ENCODE measurements at regions not wholly inside any gene's neighbourhood (a gene's known extent, or its start where the extent isn't known, plus 50 kb on each side); places are given as distances from the start of the nearest gene placed in this dataset.

- TF ChIP-seq CTCF (IDR thresholded peaks at IDR 0.05; ENCODE audit: insufficient read depth, low read depth, low read length) (no peak), EZH2 (IDR thresholded peaks at IDR 0.05; ENCODE audit: insufficient read depth, low read length) (no peak)
- FAIRE-seq, result no peak
- peaks cover 5% of the 10 kb centered on the region for H3K27me3 Mint-ChIP-seq (ENCODE audit: low read depth, unreplicated experiment)
Observed at GRCh38 chr14:56025191-56025590, 93.0 kb upstream of the PELI2 start.

GRCh38 chr14:56026506-56026905 is 91.7 kb upstream of the PELI2 start:
- Mint-ChIP-seq H3K36me3 (ENCODE audit: low read depth, unreplicated experiment) (no peaks in the 10 kb centered on the region), H3K27ac (ENCODE audit: unreplicated experiment) (no peak overlapping the region), H3K4me1 (ENCODE audit: low read depth, unreplicated experiment) (no peaks in the 10 kb centered on the region), H3K27me3 (ENCODE audit: low read depth, unreplicated experiment) (peaks cover 5% of the 10 kb centered on the region), H3K9me3 (ENCODE audit: unreplicated experiment) (no peaks in the 10 kb centered on the region), H3K4me3 (ENCODE audit: unreplicated experiment) (no peak overlapping the region)
- H2AFZ ChIP-seq (ENCODE audit: low read depth, low read length), result no peak overlapping the region
- no peak overlapping the region for H3K27ac ChIP-seq (ENCODE audit: low read depth, low read length)
- H3K4me1 ChIP-seq (ENCODE audit: insufficient read depth, low read length), result no peaks in the 10 kb centered on the region
- FAIRE-seq (no peak), DNase-seq (ENCODE audit: low read depth) (no peak)
- no peaks in the 10 kb centered on the region for H4K20me1 ChIP-seq (ENCODE audit: insufficient read depth, low read length)
- no peaks in the 10 kb centered on the region for H3K9me3 ChIP-seq (ENCODE audit: insufficient read depth, low read depth, low read length)
- TF ChIP-seq EZH2 (IDR thresholded peaks at IDR 0.05; ENCODE audit: insufficient read depth, low read length), result no peak
- no peak for TF ChIP-seq CTCF (IDR thresholded peaks at IDR 0.05; ENCODE audit: insufficient read depth, low read depth, low read length)
- no peaks in the 10 kb centered on the region for H3K79me2 ChIP-seq (ENCODE audit: insufficient read depth, low read length)
- H3K9ac ChIP-seq (ENCODE audit: low read length), result no peak overlapping the region
- no peaks in the 10 kb centered on the region for H3K27me3 ChIP-seq (ENCODE audit: insufficient read depth, low read length)
- no peaks in the 10 kb centered on the region for H3K36me3 ChIP-seq (ENCODE audit: insufficient read depth, low read length)
- H3K4me2 ChIP-seq (ENCODE audit: low read length), result no peak overlapping the region
- H3K4me3 ChIP-seq (ENCODE audit: insufficient read depth, low read depth, low read length), result no peak overlapping the region

More at GRCh38 chr14:56025191-56025590, 93.0 kb upstream of the PELI2 start:
- Histone ChIP-seq H3K9me3 (ENCODE audit: insufficient read depth, low read depth, low read length) (no peaks in the 10 kb centered on the region), H2AFZ (ENCODE audit: low read depth, low read length) (no peak overlapping the region), H3K4me2 (ENCODE audit: low read length) (no peak overlapping the region), H3K27ac (ENCODE audit: low read depth, low read length) (no peak overlapping the region), H3K9ac (ENCODE audit: low read length) (no peak overlapping the region), H4K20me1 (ENCODE audit: insufficient read depth, low read length) (no peaks in the 10 kb centered on the region), H3K27me3 (ENCODE audit: insufficient read depth, low read length) (peaks cover 2% of the 10 kb centered on the region), H3K79me2 (ENCODE audit: insufficient read depth, low read length) (no peaks in the 10 kb centered on the region), H3K4me3 (ENCODE audit: insufficient read depth, low read depth, low read length) (no peak overlapping the region), H3K4me1 (ENCODE audit: insufficient read depth, low read length) (no peaks in the 10 kb centered on the region), H3K36me3 (ENCODE audit: insufficient read depth, low read length) (no peaks in the 10 kb centered on the region)
- no peaks in the 10 kb centered on the region for H3K9me3 Mint-ChIP-seq (ENCODE audit: unreplicated experiment)
- no peak overlapping the region for H3K27ac Mint-ChIP-seq (ENCODE audit: unreplicated experiment)
- H3K4me3 Mint-ChIP-seq (ENCODE audit: unreplicated experiment), result no peak overlapping the region
- no peak for DNase-seq (ENCODE audit: low read depth)
- no peaks in the 10 kb centered on the region for H3K36me3 Mint-ChIP-seq (ENCODE audit: low read depth, unreplicated experiment)
- H3K4me1 Mint-ChIP-seq (ENCODE audit: low read depth, unreplicated experiment), result no peaks in the 10 kb centered on the region

- Histone ChIP-seq H3K9me3 (ENCODE audit: insufficient read depth, low read depth, low read length) (no peaks in the 10 kb centered on the region), H3K27ac (ENCODE audit: low read depth, low read length) (no peak overlapping the region), H3K27me3 (ENCODE audit: insufficient read depth, low read length) (no peaks in the 10 kb centered on the region), H3K4me2 (ENCODE audit: low read length) (no peak overlapping the region), H3K9ac (ENCODE audit: low read length) (no peak overlapping the region), H3K79me2 (ENCODE audit: insufficient read depth, low read length) (no peaks in the 10 kb centered on the region), H4K20me1 (ENCODE audit: insufficient read depth, low read length) (no peaks in the 10 kb centered on the region), H3K36me3 (ENCODE audit: insufficient read depth, low read length) (no peaks in the 10 kb centered on the region), H3K4me1 (ENCODE audit: insufficient read depth, low read length) (no peaks in the 10 kb centered on the region), H2AFZ (ENCODE audit: low read depth, low read length) (no peak overlapping the region), H3K4me3 (ENCODE audit: insufficient read depth, low read depth, low read length) (no peak overlapping the region)
- no peak for DNase-seq (ENCODE audit: low read depth)
- no peaks in the 10 kb centered on the region for H3K9me3 Mint-ChIP-seq (ENCODE audit: unreplicated experiment)
- H3K36me3 Mint-ChIP-seq (ENCODE audit: low read depth, unreplicated experiment), result no peaks in the 10 kb centered on the region
- H3K4me3 Mint-ChIP-seq (ENCODE audit: unreplicated experiment), result no peak overlapping the region
- H3K27me3 Mint-ChIP-seq (ENCODE audit: low read depth, unreplicated experiment), result peaks cover 5% of the 10 kb centered on the region
- H3K27ac Mint-ChIP-seq (ENCODE audit: unreplicated experiment), result no peak overlapping the region
- no peaks in the 10 kb centered on the region for H3K4me1 Mint-ChIP-seq (ENCODE audit: low read depth, unreplicated experiment)
- FAIRE-seq, result no peak
- TF ChIP-seq CTCF (IDR thresholded peaks at IDR 0.05; ENCODE audit: insufficient read depth, low read depth, low read length), result no peak
- TF ChIP-seq EZH2 (IDR thresholded peaks at IDR 0.05; ENCODE audit: insufficient read depth, low read length), result no peak
Observed at GRCh38 chr14:56027421-56027820, 90.8 kb upstream of the PELI2 start.
